ENCODE measurements at regions not wholly inside any gene's neighbourhood (a gene's known extent, or its start where the extent isn't known, plus 50 kb on each side); places are given as distances from the start of the nearest gene placed in this dataset.

GRCh38 chr4:149296503-149296902, 519.1 kb downstream of the IQCM start:
- WGBS, 2 donors, result 42 to 75% methylated on average over 1 of the region's 1 CpG
- Histone ChIP-seq H3K36me3 (no peaks in the 10 kb centered on the region), H3K27ac (no peak overlapping the region), H3K9me3 (no peaks in the 10 kb centered on the region), H3K4me1 (peaks cover 0 to under 1% (median 0%) of the 10 kb centered on the region in 3 donors), H3K4me3 (no peak overlapping the region), H3K27me3 (no peaks in the 10 kb centered on the region)
- DNase-seq, result no peak
- intact Hi-C loops (cut with DNase I), result no loop called here
- TF ChIP-seq, protein P1, sequence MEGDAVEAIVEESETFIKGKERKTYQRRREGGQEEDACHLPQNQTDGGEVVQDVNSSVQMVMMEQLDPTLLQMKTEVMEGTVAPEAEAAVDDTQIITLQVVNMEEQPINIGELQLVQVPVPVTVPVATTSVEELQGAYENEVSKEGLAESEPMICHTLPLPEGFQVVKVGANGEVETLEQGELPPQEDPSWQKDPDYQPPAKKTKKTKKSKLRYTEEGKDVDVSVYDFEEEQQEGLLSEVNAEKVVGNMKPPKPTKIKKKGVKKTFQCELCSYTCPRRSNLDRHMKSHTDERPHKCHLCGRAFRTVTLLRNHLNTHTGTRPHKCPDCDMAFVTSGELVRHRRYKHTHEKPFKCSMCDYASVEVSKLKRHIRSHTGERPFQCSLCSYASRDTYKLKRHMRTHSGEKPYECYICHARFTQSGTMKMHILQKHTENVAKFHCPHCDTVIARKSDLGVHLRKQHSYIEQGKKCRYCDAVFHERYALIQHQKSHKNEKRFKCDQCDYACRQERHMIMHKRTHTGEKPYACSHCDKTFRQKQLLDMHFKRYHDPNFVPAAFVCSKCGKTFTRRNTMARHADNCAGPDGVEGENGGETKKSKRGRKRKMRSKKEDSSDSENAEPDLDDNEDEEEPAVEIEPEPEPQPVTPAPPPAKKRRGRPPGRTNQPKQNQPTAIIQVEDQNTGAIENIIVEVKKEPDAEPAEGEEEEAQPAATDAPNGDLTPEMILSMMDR (IDR thresholded peaks at IDR 0.05), result no peak
- TF ChIP-seq POLR2A (IDR thresholded peaks at IDR 0.05), result no peak

GRCh38 chr4:149296084-149296483, 519.6 kb downstream of the IQCM start:
- Histone ChIP-seq H3K36me3 (no peaks in the 10 kb centered on the region), H3K4me1 (peaks cover 0 to 3% (median 0%) of the 10 kb centered on the region in 3 donors), H3K27me3 (no peaks in the 10 kb centered on the region), H3K27ac (no peak overlapping the region), H3K4me3 (no peak overlapping the region), H3K9me3 (no peaks in the 10 kb centered on the region)
- intact Hi-C loops (cut with DNase I), result no loop called here
- DNase-seq, result no peak
- WGBS, 2 donors, result 61 to 75% methylated on average over 1 of the region's 1 CpG
- TF ChIP-seq POLR2A (IDR thresholded peaks at IDR 0.05), result no peak
- TF ChIP-seq, protein P1 (IDR thresholded peaks at IDR 0.05), result no peak

GRCh38 chr4:149294601-149295000, 521.0 kb downstream of the IQCM start:
- Histone ChIP-seq H3K36me3 (no peaks in the 10 kb centered on the region), H3K9me3 (no peaks in the 10 kb centered on the region), H3K27ac (no peak overlapping the region), H3K27me3 (no peaks in the 10 kb centered on the region), H3K4me3 (no peak overlapping the region), H3K4me1 (peaks cover 0 to 3% (median 0%) of the 10 kb centered on the region in 3 donors)
- intact Hi-C loops (cut with DNase I), result no loop called here
- TF ChIP-seq, protein P1 (IDR thresholded peaks at IDR 0.05), result no peak
- no peak for TF ChIP-seq POLR2A (IDR thresholded peaks at IDR 0.05)
- WGBS, 2 donors, result 43 to 53% methylated on average over 1 of the region's 1 CpG
- DNase-seq, result no peak

GRCh38 chr4:149293046-149293649, 522.5 kb downstream of the IQCM start:
- Histone ChIP-seq H3K4me1 (peaks cover 0 to 3% (median 0%) of the 10 kb centered on the region in 3 donors), H3K27ac (no peak overlapping the region), H3K36me3 (no peaks in the 10 kb centered on the region), H3K9me3 (no peaks in the 10 kb centered on the region), H3K4me3 (no peak overlapping the region), H3K27me3 (no peaks in the 10 kb centered on the region)
- TF ChIP-seq POLR2A (IDR thresholded peaks at IDR 0.05), result no peak
- TF ChIP-seq, protein P1 (IDR thresholded peaks at IDR 0.05), result no peak
- DNase-seq, result no peak
- WGBS, 2 donors, result 33 to 88% methylated on average over 1 of the region's 1 CpG
- intact Hi-C loops (cut with DNase I), result no loop called here

GRCh38 chr4:149292425-149293007, 523.1 kb downstream of the IQCM start:
- no peak overlapping the region for H3K4me3 ChIP-seq
- intact Hi-C loops (cut with DNase I), result no loop called here
- no peak for DNase-seq
- no peaks in the 10 kb centered on the region for H3K27me3 ChIP-seq
- 65 to 69% methylated on average over 1 of the region's 1 CpG for WGBS, 2 donors
- H3K36me3 ChIP-seq, result no peaks in the 10 kb centered on the region
- H3K9me3 ChIP-seq, result no peaks in the 10 kb centered on the region
- H3K4me1 ChIP-seq, result peaks cover 0 to 3% (median 0%) of the 10 kb centered on the region in 3 donors
- no peak overlapping the region for H3K27ac ChIP-seq
- no peak for TF ChIP-seq POLR2A (IDR thresholded peaks at IDR 0.05)
- TF ChIP-seq, protein P1 (IDR thresholded peaks at IDR 0.05), result no peak

Measured in esophagus squamous epithelium (tissue), 5 donors.